ENCODE measurements at regions not wholly inside any gene's neighbourhood (a gene's known extent, or its start where the extent isn't known, plus 50 kb on each side); places are given as distances from the start of the nearest gene placed in this dataset.
"Not testable (repeated sequence)": the region's sequence is repeated elsewhere in the genome, so short reads cannot be mapped to it uniquely, and the experiment has no call there.

GRCh38 chr2:76009484-76009883 is 298.8 kb upstream of the GCFC2 start:
- DNase-seq (ENCODE audit: low spot score): no peak

DNA sequence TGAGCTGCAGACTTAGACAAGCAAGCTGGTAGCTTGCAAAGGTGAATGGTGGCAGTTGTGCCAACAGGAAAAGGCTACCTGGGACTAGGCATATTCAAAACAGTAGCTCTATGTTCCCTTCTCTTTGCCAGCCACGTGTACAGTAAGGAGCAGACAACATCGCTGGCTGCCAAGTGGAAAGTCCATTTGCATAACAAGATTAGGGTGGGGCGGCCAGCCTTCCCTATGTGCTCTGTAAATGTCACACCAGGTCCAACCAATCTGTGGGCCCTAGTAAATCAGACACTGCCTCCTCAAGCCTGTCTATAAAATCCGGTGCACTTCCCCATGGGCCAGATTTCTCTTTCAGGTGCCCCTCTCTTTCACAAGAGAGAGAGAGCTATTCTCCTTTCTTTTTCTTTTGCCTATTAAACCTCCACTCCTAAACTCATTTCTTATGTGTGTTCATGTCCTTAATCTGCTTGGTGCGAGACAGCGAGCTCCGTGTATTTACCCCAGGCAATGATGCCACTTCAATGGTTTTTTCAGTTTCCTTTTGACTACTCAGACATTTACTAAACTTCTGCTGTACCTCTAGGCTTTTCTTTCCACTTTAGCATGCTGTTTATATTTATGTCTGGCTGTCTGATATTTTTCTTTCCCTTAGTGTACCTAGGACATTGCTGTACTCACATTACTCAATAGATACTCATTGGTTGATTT is 297.4 kb upstream of the GCFC2 start:
- DNase-seq (ENCODE audit: low spot score): no peak

- DNase-seq (ENCODE audit: low spot score): no peak
Measured at GRCh38 chr2:76000425-76000824, 289.7 kb upstream of the GCFC2 start.

DNA sequence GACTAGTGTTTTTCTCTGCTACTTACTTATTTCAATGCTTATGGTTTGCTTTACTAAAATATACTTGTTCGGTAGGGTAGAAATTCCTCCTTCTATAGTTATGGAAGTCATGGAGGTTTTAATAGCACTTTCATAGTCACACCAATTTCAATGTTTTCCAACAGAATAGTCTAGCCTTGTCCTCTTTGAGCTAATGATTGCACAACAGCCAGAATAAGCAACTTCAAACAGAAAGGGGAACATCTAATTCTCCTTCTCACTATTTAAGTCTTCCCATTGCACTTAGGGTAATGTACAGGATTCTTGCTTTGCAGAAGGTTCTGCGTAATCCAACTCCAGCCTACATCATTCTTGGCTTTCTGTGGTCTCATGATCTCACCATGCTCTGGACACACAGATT is 287.7 kb upstream of the GCFC2 start:
- no peak for DNase-seq (ENCODE audit: low spot score)

DNA sequence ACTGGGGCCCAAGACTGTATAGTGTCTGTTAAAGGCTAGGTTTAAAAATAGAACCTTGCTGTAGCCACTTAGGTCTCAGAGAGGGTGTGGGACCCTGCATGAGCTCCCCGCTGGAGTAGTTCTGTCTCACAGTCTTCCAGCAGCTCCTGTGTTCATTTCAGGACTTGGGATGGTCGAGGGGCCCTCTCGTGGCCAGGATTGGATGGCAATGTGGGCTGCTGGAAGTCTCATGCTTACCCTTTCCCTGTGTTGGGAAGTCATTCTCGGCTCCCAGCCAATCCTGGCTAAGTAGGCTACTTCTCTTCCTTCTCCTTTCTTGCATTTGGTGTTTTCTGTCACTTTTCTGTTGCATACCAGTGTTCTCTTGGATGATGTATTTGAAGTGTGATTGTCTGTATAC is 284.0 kb upstream of the GCFC2 start:
- DNase-seq (ENCODE audit: low spot score): no peak

- DNase-seq (ENCODE audit: low spot score): not testable (repeated sequence)
Measured at GRCh38 chr2:75988622-75989021, 277.9 kb upstream of the GCFC2 start.

DNA sequence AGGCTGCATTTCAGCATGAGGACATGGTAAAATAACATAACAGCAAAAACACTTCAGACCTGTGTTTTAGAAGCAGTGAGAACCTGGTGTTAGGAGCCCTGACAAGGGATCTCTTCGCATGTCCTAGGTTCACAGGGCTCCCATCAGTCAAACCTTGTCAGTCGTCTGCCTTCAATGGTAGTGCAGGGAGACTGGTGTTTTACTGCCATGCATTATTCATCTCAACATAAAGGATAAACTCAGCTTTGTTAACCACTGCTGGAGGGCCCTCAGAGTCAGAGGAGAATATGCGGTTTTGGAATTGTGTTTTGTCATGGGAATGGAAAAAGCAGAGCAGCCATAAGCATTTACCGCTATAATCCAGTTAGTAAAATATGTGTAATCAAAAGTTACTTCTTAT is 275.9 kb upstream of the GCFC2 start:
- DNase-seq (ENCODE audit: low spot score): no peak

- DNase-seq (ENCODE audit: low spot score): no peak
Measured at GRCh38 chr2:75982719-75983118, 272.0 kb upstream of the GCFC2 start.

DNA sequence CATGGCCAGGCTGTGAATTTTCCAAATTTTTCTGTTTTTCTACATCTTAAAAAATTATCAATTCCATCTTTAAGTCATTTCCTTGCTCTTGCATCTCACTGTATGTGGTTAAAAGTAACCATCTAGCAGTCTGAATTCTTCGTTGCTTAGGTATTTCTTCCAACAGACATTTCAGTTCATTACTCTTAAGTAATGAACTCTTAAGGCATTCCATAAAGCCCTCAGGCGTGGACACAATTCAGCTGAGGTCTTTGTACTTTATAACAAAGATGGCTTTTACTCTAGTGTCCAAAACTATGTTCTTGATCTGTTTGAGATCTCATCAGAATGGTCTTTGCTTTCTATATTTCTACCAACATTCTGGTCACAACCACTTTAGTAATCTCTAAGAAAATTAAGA is 253.9 kb upstream of the GCFC2 start:
- DNase-seq (ENCODE audit: low spot score): no peak

GRCh38 chr2:75960472-75961009 is 249.8 kb upstream of the GCFC2 start:
- no peak for DNase-seq (ENCODE audit: low spot score)

GRCh38 chr2:75959724-75960471 is 249.2 kb upstream of the GCFC2 start:
- DNase-seq (ENCODE audit: low spot score): no peak

- DNase-seq (ENCODE audit: low spot score): no peak
Measured at GRCh38 chr2:75954761-75955160, 244.0 kb upstream of the GCFC2 start.

- no peak for DNase-seq (ENCODE audit: low spot score)
Measured at GRCh38 chr2:75952173-75952572, 241.5 kb upstream of the GCFC2 start.

DNA sequence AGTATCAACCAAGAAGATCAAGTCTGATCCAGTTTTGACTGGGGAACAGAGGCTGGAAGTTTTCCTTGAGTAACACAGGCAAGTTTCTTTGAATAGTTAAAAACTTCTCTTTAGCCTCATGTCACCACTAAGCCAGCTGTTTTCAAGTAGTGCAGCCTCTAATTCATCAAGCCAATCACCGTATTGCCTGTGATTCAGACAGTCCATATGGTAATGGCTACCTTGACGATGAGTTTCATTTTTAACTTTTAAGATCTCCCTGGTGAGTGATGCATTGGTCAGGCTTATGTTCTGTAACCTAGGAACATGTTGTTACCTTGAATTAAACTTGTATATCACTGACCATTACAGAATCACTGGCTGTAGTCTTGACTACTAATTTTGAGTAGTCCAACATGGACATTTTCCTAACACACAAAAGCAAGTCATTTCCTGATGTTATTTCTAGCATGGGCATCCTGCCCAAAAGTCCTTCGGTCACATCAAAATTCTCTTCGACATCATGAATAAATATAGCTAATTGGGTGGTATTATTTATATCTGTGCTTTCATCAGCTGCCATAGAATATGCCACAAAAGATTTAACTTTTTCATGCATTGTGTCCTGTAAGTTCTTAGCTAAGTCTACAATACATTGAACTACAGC is 238.8 kb upstream of the GCFC2 start:
- DNase-seq (ENCODE audit: low spot score): no peak

- no peak for DNase-seq (ENCODE audit: low spot score)
Measured at GRCh38 chr2:75936311-75936710, 225.6 kb upstream of the GCFC2 start.

GRCh38 chr2:75932996-75933395 is 222.3 kb upstream of the GCFC2 start:
- DNase-seq (ENCODE audit: low spot score): no peak

DNA sequence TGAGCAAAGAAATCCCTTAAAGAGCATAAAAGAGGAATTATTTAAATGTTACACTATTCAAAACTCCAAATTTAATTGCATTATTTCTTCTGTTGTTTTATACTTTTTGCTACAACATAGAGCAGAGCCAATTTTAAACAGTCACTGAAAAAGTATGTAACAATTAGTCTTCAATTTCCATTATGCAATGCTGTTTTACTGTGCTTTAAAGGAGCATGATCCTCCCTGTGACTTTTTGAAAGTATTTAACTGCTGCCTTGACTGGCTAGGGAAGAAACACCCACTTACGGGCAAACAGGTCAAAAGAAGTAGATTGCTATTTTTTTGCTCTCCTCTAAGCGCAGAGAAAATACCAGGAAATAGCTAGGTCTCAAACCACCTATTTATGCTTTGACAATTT is 217.4 kb upstream of the GCFC2 start:
- no peak for DNase-seq (ENCODE audit: low spot score)

DNA sequence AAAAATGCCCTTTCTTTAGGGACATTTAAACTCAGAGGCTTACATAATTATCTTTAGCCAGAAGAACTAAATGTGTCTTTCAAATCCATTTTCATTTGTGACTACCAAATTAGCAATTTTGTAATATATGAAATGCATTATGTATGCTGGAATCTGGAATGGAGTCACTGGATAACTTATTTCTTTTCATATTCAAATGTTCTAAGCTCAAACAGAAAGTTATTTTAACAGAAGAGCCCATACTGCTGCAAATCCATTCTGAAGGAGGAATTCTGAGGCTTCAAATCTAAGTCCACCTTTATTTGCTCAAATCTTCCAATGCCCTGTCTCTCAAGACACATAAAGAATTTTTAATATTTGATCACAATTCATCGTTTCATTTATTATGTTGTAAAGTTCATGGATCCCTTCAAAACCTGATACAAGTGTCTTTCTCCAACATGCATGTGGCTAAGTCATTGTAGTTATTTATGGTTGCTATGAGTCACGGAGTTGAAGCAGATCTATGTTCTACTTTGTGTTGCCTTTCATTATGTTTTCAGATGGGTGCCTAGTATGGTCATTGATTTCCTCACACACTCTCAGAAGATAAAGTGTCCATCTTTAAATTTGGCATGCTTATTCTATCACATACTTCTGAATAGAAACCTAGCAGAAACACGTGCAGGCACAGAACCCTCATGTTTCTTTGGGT is 214.8 kb upstream of the GCFC2 start:
- no peak for DNase-seq (ENCODE audit: low spot score)

GRCh38 chr2:75922191-75922590 is 211.5 kb upstream of the GCFC2 start:
- no peak for DNase-seq (ENCODE audit: low spot score)

GRCh38 chr2:75920859-75921551 is 210.3 kb upstream of the GCFC2 start:
- DNase-seq (ENCODE audit: low spot score): no peak

- DNase-seq (ENCODE audit: low spot score): no peak
Measured at GRCh38 chr2:75915851-75916634, 205.3 kb upstream of the GCFC2 start.
